Neural progenitor cell (in vitro differentiated cells): ENCODE measurements at regions not wholly inside any gene's neighbourhood (a gene's known extent, or its start where the extent isn't known, plus 50 kb on each side); places are given as distances from the start of the nearest gene placed in this dataset.

Experiments
- DNase-seq: peaks from one replicate; pipeline ENCODE4 v3.0.0-alpha.2; 2016; ENCODE audit warnings: low spot score
- H2AFZ ChIP-seq: fragments of 200-600 bp; sonication (generic); replicated peaks from 2 replicates; pipeline ENCODE4 v1.6.1; 2016; ENCODE audit warnings: antibody characterized with exemption
- H3F3A ChIP-seq: fragments of 200-600 bp; sonication (generic); 2 replicates; pipeline ENCODE4 v1.6.1; 2016; ENCODE audit warnings: antibody characterized with exemption, low read depth
- H3K27ac ChIP-seq: fragments of 200-600 bp; sonication (generic); 2 replicates; pipeline ENCODE4 v1.5.1; 2016; ENCODE audit warnings: mild to moderate bottlenecking
- H3K27me3 ChIP-seq: fragments of 200-600 bp; sonication (generic); 2 replicates; pipeline ENCODE4 v1.6.1; 2016; ENCODE audit warnings: mild to moderate bottlenecking, moderate library complexity
- H3K36me3 ChIP-seq: fragments of 200-600 bp; sonication (generic); 2 replicates; pipeline ENCODE4 v1.5.1; 2016
- H3K4me1 ChIP-seq: fragments of 200-600 bp; sonication (generic); 2 replicates; pipeline ENCODE4 v1.6.1; 2016; ENCODE audit warnings: mixed run types
- H3K4me2 ChIP-seq: fragments of 200-600 bp; sonication (generic); 2 replicates; pipeline ENCODE4 v1.6.1; 2016
- H3K4me3 ChIP-seq: fragments of 200-600 bp; sonication (generic); 2 replicates; pipeline ENCODE4 v1.5.1; 2016
- H3K79me2 ChIP-seq: fragments of 200-600 bp; sonication (generic); 2 replicates; pipeline ENCODE4 v1.6.1; 2016; ENCODE audit warnings: low read depth
- H3K9ac ChIP-seq: fragments of 200-600 bp; sonication (generic); 2 replicates; pipeline ENCODE4 v1.6.1; 2016
- H3K9me3 ChIP-seq: fragments of 200-600 bp; sonication (generic); 2 replicates; pipeline ENCODE4 v1.5.1; 2016; ENCODE audit warnings: low read depth
- H4K20me1 ChIP-seq: fragments of 200-600 bp; sonication (generic); 2 replicates; pipeline ENCODE4 v1.6.1; 2016; ENCODE audit warnings: low read depth
- H3K27ac Mint-ChIP-seq: 3 replicates; pipeline ENCODE4 v1.8.0; 2021; ENCODE audit warnings: mixed read lengths
- H3K27me3 Mint-ChIP-seq: 2 replicates; pipeline ENCODE4 v1.8.0; 2022; ENCODE audit warnings: low read depth, mild to moderate bottlenecking, inconsistent platforms, moderate library complexity, mixed read lengths; ENCODE audit not compliant: insufficient read depth
- H3K36me3 Mint-ChIP-seq: 3 replicates; pipeline ENCODE4 v1.8.0; 2021; ENCODE audit warnings: mixed read lengths
- H3K4me1 Mint-ChIP-seq: 3 replicates; pipeline ENCODE4 v1.8.0; 2021; ENCODE audit warnings: mixed read lengths
- H3K4me3 Mint-ChIP-seq: 3 replicates; pipeline ENCODE4 v1.8.0; 2021; ENCODE audit warnings: mild to moderate bottlenecking, moderate library complexity, mixed read lengths
- H3K9me3 Mint-ChIP-seq: 3 replicates; pipeline ENCODE4 v1.8.0; 2020; ENCODE audit warnings: mixed read lengths
- CTCF ChIP-seq: fragments of 200-600 bp; sonication (generic); IDR thresholded peaks from 2 replicates; pipeline ENCODE4 v1.5.1; 2017; ENCODE audit warnings: antibody characterized with exemption, mild to moderate bottlenecking
- EZH2 ChIP-seq: fragments of 200-600 bp; sonication (generic); IDR thresholded peaks from 2 replicates; pipeline ENCODE4 v1.6.1; 2017; ENCODE audit warnings: antibody characterized with exemption, mild to moderate bottlenecking, moderate library complexity
- EZH2phosphoT487 ChIP-seq: fragments of 200-600 bp; sonication (generic); IDR thresholded peaks from 2 replicates; pipeline ENCODE4 v1.6.1; 2017; ENCODE audit warnings: antibody characterized with exemption

GRCh38 chr7:118586248-118586647 lies 361.7 kb downstream of the ANKRD7 start:
- Mint-ChIP-seq H3K4me1 (no peaks in the 10 kb centered on the region), H3K9me3 (peaks cover 6% of the 10 kb centered on the region), H3K36me3 (peaks cover 2% of the 10 kb centered on the region), H3K4me3 (no peak overlapping the region), H3K27ac (no peak overlapping the region), H3K27me3 (no peaks in the 10 kb centered on the region)
- Histone ChIP-seq H3K9me3 (no peaks in the 10 kb centered on the region), H3K4me1 (no peaks in the 10 kb centered on the region), H3K36me3 (no peaks in the 10 kb centered on the region), H3K4me2 (no peak overlapping the region), H3K27me3 (no peaks in the 10 kb centered on the region), H4K20me1 (no peaks in the 10 kb centered on the region), H3F3A (no peaks in the 10 kb centered on the region), H3K79me2 (no peaks in the 10 kb centered on the region), H3K27ac (no peak overlapping the region), H3K4me3 (no peak overlapping the region), H3K9ac (no peak overlapping the region), H2AFZ (no peak overlapping the region)
- no peak for DNase-seq
- TF ChIP-seq EZH2 (no peak), CTCF (no peak), EZH2phosphoT487 (no peak)

- Histone ChIP-seq H3K4me1 (no peaks in the 10 kb centered on the region), H3K4me3 (no peak overlapping the region), H3K9ac (no peak overlapping the region), H3K36me3 (no peaks in the 10 kb centered on the region), H2AFZ (no peak overlapping the region), H3K27ac (no peak overlapping the region), H3K4me2 (no peak overlapping the region), H3K9me3 (no peaks in the 10 kb centered on the region), H4K20me1 (no peaks in the 10 kb centered on the region), H3K79me2 (no peaks in the 10 kb centered on the region), H3K27me3 (no peaks in the 10 kb centered on the region), H3F3A (no peaks in the 10 kb centered on the region)
- peak; percentile 41 for DNase-seq
- Mint-ChIP-seq H3K27ac (no peak overlapping the region), H3K4me1 (no peaks in the 10 kb centered on the region), H3K4me3 (no peak overlapping the region), H3K36me3 (peaks cover 2% of the 10 kb centered on the region), H3K27me3 (no peaks in the 10 kb centered on the region), H3K9me3 (peaks cover 6% of the 10 kb centered on the region)
- TF ChIP-seq EZH2, result no peak
- TF ChIP-seq CTCF, result peak; percentile 61
Observed at GRCh38 chr7:118590107-118590506, 365.6 kb downstream of the ANKRD7 start.

- H3K4me3 ChIP-seq, result no peak overlapping the region
- Mint-ChIP-seq H3K36me3 (no peaks in the 10 kb centered on the region), H3K27ac (no peak overlapping the region), H3K9me3 (no peaks in the 10 kb centered on the region), H3K4me3 (no peak overlapping the region), H3K27me3 (no peaks in the 10 kb centered on the region), H3K4me1 (no peaks in the 10 kb centered on the region)
- no peak overlapping the region for H2AFZ ChIP-seq
- H3K36me3 ChIP-seq, result no peaks in the 10 kb centered on the region
- H3K9ac ChIP-seq, result no peak overlapping the region
- H3K79me2 ChIP-seq, result no peaks in the 10 kb centered on the region
- no peaks in the 10 kb centered on the region for H3K4me1 ChIP-seq
- H4K20me1 ChIP-seq, result no peaks in the 10 kb centered on the region
- H3K27me3 ChIP-seq, result no peaks in the 10 kb centered on the region
- H3K4me2 ChIP-seq, result no peak overlapping the region
- H3F3A ChIP-seq, result no peaks in the 10 kb centered on the region
- no peak for TF ChIP-seq EZH2phosphoT487
- TF ChIP-seq CTCF, result no peak
- no peak for TF ChIP-seq EZH2
- no peak overlapping the region for H3K27ac ChIP-seq
- no peak for DNase-seq
- H3K9me3 ChIP-seq, result no peaks in the 10 kb centered on the region
Observed at GRCh38 chr7:118602090-118602489, 377.6 kb downstream of the ANKRD7 start.

GRCh38 chr7:118606602-118607001 lies 382.1 kb downstream of the ANKRD7 start:
- TF ChIP-seq EZH2phosphoT487 (no peak), EZH2 (no peak), CTCF (no peak)
- Mint-ChIP-seq H3K27ac (no peak overlapping the region), H3K9me3 (no peaks in the 10 kb centered on the region), H3K4me3 (no peak overlapping the region), H3K27me3 (peaks cover 2% of the 10 kb centered on the region), H3K4me1 (no peaks in the 10 kb centered on the region), H3K36me3 (no peaks in the 10 kb centered on the region)
- Histone ChIP-seq H3K27me3 (no peaks in the 10 kb centered on the region), H3K4me3 (no peak overlapping the region), H3K4me2 (no peak overlapping the region), H3K4me1 (no peaks in the 10 kb centered on the region), H3K79me2 (no peaks in the 10 kb centered on the region), H3K27ac (no peak overlapping the region), H3K9me3 (no peaks in the 10 kb centered on the region), H4K20me1 (no peaks in the 10 kb centered on the region), H3K36me3 (no peaks in the 10 kb centered on the region), H3K9ac (no peak overlapping the region), H3F3A (no peaks in the 10 kb centered on the region), H2AFZ (no peak overlapping the region)
- no peak for DNase-seq
